Suprapubic skin (tissue), 3 donors: ENCODE measurements at regions not wholly inside any gene's neighbourhood (a gene's known extent, or its start where the extent isn't known, plus 50 kb on each side); places are given as distances from the start of the nearest gene placed in this dataset.
"Not testable (repeated sequence)": the region's sequence is repeated elsewhere in the genome, so short reads cannot be mapped to it uniquely, and the experiment has no call there.

Source experiments
- POLR2A ChIP-seq, 2 donors: fragments of 450-650 bp; IDR thresholded peaks; one replicate each; pipeline ENCODE4 v1.6.1; 2017; ENCODE audit warnings: antibody characterized with exemption in 2 of 2, mild to moderate bottlenecking in 2 of 2, moderate library complexity in 2 of 2
- TF ChIP-seq, protein P1 (sequence below), 2 donors: fragments of 200-600 bp in 1 of 2; fragments of 450-650 bp in 1 of 2; sonication (generic) in 1 of 2; IDR thresholded peaks; one replicate each; pipeline ENCODE4 v1.5.1; 2016 to 2019; ENCODE audit warnings: antibody characterized with exemption in 2 of 2, mild to moderate bottlenecking in 1 of 2, moderate library complexity in 1 of 2

- not testable (repeated sequence) for TF ChIP-seq POLR2A (IDR thresholded peaks at IDR 0.05)
- TF ChIP-seq, protein P1, sequence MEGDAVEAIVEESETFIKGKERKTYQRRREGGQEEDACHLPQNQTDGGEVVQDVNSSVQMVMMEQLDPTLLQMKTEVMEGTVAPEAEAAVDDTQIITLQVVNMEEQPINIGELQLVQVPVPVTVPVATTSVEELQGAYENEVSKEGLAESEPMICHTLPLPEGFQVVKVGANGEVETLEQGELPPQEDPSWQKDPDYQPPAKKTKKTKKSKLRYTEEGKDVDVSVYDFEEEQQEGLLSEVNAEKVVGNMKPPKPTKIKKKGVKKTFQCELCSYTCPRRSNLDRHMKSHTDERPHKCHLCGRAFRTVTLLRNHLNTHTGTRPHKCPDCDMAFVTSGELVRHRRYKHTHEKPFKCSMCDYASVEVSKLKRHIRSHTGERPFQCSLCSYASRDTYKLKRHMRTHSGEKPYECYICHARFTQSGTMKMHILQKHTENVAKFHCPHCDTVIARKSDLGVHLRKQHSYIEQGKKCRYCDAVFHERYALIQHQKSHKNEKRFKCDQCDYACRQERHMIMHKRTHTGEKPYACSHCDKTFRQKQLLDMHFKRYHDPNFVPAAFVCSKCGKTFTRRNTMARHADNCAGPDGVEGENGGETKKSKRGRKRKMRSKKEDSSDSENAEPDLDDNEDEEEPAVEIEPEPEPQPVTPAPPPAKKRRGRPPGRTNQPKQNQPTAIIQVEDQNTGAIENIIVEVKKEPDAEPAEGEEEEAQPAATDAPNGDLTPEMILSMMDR (IDR thresholded peaks at IDR 0.05) = not testable (repeated sequence)
These were observed 75.5 kb upstream of the DPP6 start for GRCh38 chr7:153976745-153977144.
